OCI-LY3 (cell line): ENCODE measurements at regions not wholly inside any gene's neighbourhood (a gene's known extent, or its start where the extent isn't known, plus 50 kb on each side); places are given as distances from the start of the nearest gene placed in this dataset.

Source experiments
- EZH2phosphoT487 ChIP-seq: fragments of 200-600 bp; shearing (Covaris generic); IDR thresholded peaks from 2 replicates; pipeline ENCODE4 v1.6.1; 2018; ENCODE audit warnings: antibody characterized with exemption, mixed run types, low read depth
- TF ChIP-seq, protein P1 (sequence below): fragments of 200-600, 300-600 bp; sonication (generic); IDR thresholded peaks from 2 replicates; pipeline ENCODE4 v1.5.1; 2014; ENCODE audit warnings: antibody characterized with exemption, low read length, low read depth

DNA sequence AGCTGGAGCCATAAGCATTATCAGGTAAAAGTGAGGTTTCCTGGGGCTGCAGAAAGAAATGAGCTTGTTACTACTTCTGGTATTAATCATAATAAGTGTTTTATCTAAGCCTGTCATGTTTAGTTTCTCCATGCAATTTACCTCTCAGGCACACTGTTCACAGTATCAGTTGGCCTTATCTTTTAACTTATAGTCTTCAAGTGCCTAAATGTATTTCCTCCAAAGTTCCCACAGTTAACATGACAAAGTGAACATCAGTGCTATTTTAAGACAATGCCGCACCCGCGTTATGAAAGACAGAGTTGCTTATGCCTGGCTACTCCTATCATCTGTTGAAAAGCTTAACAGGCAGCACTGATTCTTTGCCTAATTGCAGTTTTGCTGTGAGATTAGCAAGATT is 408.7 kb upstream of the FAM241A start:
- TF ChIP-seq, protein P1, sequence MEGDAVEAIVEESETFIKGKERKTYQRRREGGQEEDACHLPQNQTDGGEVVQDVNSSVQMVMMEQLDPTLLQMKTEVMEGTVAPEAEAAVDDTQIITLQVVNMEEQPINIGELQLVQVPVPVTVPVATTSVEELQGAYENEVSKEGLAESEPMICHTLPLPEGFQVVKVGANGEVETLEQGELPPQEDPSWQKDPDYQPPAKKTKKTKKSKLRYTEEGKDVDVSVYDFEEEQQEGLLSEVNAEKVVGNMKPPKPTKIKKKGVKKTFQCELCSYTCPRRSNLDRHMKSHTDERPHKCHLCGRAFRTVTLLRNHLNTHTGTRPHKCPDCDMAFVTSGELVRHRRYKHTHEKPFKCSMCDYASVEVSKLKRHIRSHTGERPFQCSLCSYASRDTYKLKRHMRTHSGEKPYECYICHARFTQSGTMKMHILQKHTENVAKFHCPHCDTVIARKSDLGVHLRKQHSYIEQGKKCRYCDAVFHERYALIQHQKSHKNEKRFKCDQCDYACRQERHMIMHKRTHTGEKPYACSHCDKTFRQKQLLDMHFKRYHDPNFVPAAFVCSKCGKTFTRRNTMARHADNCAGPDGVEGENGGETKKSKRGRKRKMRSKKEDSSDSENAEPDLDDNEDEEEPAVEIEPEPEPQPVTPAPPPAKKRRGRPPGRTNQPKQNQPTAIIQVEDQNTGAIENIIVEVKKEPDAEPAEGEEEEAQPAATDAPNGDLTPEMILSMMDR = no peak
- TF ChIP-seq EZH2phosphoT487 = no peak
